Osteocyte (in vitro differentiated cells): ENCODE measurements at regions not wholly inside any gene's neighbourhood (a gene's known extent, or its start where the extent isn't known, plus 50 kb on each side); places are given as distances from the start of the nearest gene placed in this dataset.

Experiments
- DNase-seq: peaks from one replicate; pipeline ENCODE4 v3.0.0; 2021; ENCODE audit warnings: mixed read lengths; ENCODE audit not compliant: unreplicated experiment; ENCODE audit errors: extremely low spot score
- H3K27ac Mint-ChIP-seq: one replicate; pipeline ENCODE4 v1.8.0; 2021; ENCODE audit warnings: mild to moderate bottlenecking, mixed read lengths; ENCODE audit not compliant: unreplicated experiment
- H3K27me3 Mint-ChIP-seq: one replicate; pipeline ENCODE4 v1.8.0; 2021; ENCODE audit warnings: mixed read lengths; ENCODE audit not compliant: unreplicated experiment
- H3K36me3 Mint-ChIP-seq: one replicate; pipeline ENCODE4 v1.8.0; 2021; ENCODE audit warnings: mixed read lengths; ENCODE audit not compliant: unreplicated experiment
- H3K4me1 Mint-ChIP-seq: one replicate; pipeline ENCODE4 v1.8.0; 2021; ENCODE audit warnings: mixed read lengths; ENCODE audit not compliant: unreplicated experiment
- H3K4me3 Mint-ChIP-seq: one replicate; pipeline ENCODE4 v1.8.0; 2021; ENCODE audit warnings: mild to moderate bottlenecking, moderate library complexity, mixed read lengths; ENCODE audit not compliant: unreplicated experiment
- H3K9me3 Mint-ChIP-seq: one replicate; pipeline ENCODE4 v1.8.0; 2021; ENCODE audit warnings: mixed read lengths; ENCODE audit not compliant: unreplicated experiment
- CTCF ChIP-seq: fragments of 200-600 bp; sonication (generic); IDR thresholded peaks from 2 replicates; pipeline ENCODE4 v1.5.0; 2021; ENCODE audit warnings: antibody characterized with exemption, mild to moderate bottlenecking, moderate library complexity

- peaks cover 28% of the 10 kb centered on the region for H3K9me3 Mint-ChIP-seq
- H3K4me1 Mint-ChIP-seq, result peaks cover 3% of the 10 kb centered on the region
- no peak overlapping the region for H3K27ac Mint-ChIP-seq
- H3K36me3 Mint-ChIP-seq, result no peaks in the 10 kb centered on the region
- no peak overlapping the region for H3K4me3 Mint-ChIP-seq
- H3K27me3 Mint-ChIP-seq, result no peaks in the 10 kb centered on the region
- DNase-seq, result no peak
- no peak for TF ChIP-seq CTCF
Measured at GRCh38 chr18:39424261-39424660, 1858.7 kb upstream of the CELF4 start.

GRCh38 chr18:39421276-39421675 lies 1855.7 kb upstream of the CELF4 start:
- peaks cover 15% of the 10 kb centered on the region for H3K9me3 Mint-ChIP-seq
- H3K4me1 Mint-ChIP-seq, result peaks cover 3% of the 10 kb centered on the region
- DNase-seq, result no peak
- no peaks in the 10 kb centered on the region for H3K36me3 Mint-ChIP-seq
- no peak for TF ChIP-seq CTCF
- no peak overlapping the region for H3K27ac Mint-ChIP-seq
- H3K27me3 Mint-ChIP-seq, result no peaks in the 10 kb centered on the region
- no peak overlapping the region for H3K4me3 Mint-ChIP-seq

GRCh38 chr18:39419315-39419714 lies 1853.7 kb upstream of the CELF4 start:
- no peak overlapping the region for H3K4me3 Mint-ChIP-seq
- no peaks in the 10 kb centered on the region for H3K27me3 Mint-ChIP-seq

GRCh38 chr18:39415471-39415870 lies 1849.9 kb upstream of the CELF4 start:
- Mint-ChIP-seq H3K9me3 (no peaks in the 10 kb centered on the region), H3K27me3 (no peaks in the 10 kb centered on the region), H3K36me3 (no peaks in the 10 kb centered on the region), H3K4me1 (no peaks in the 10 kb centered on the region), H3K4me3 (no peak overlapping the region), H3K27ac (no peak overlapping the region)
- no peak for DNase-seq
- no peak for TF ChIP-seq CTCF

More at GRCh38 chr18:39419315-39419714, 1853.7 kb upstream of the CELF4 start:
- no peak for DNase-seq
- no peak for TF ChIP-seq CTCF
- peaks cover under 1% of the 10 kb centered on the region for H3K4me1 Mint-ChIP-seq
- no peak overlapping the region for H3K27ac Mint-ChIP-seq
- peaks cover 6% of the 10 kb centered on the region for H3K9me3 Mint-ChIP-seq
- no peaks in the 10 kb centered on the region for H3K36me3 Mint-ChIP-seq

GRCh38 chr18:39414009-39414700 lies 1848.6 kb upstream of the CELF4 start:
- no peak for DNase-seq
- TF ChIP-seq CTCF, result no peak
- Mint-ChIP-seq H3K4me3 (no peak overlapping the region), H3K9me3 (no peaks in the 10 kb centered on the region), H3K4me1 (no peaks in the 10 kb centered on the region), H3K27ac (no peak overlapping the region), H3K36me3 (no peaks in the 10 kb centered on the region), H3K27me3 (no peaks in the 10 kb centered on the region)
